Liver (tissue), 3 donors: ENCODE measurements at regions not wholly inside any gene's neighbourhood (a gene's known extent, or its start where the extent isn't known, plus 50 kb on each side); places are given as distances from the start of the nearest gene placed in this dataset.

Experiments
- CTCF ChIP-seq: fragments of 150-350 bp; IDR thresholded peaks from 2 replicates; pipeline ENCODE4 v1.5.1; 2017; ENCODE audit warnings: improper control_type of control experiment, low read depth, low read length; ENCODE audit not compliant: missing input control
- EGR1 ChIP-seq, 2 donors: IDR thresholded peaks; 2 replicates each; pipeline ENCODE4 v1.6.1; 2016 to 2018; ENCODE audit warnings: antibody characterized with exemption in 2 of 2, low read depth in 2 of 2
- GABPA ChIP-seq, 2 donors: IDR thresholded peaks in 1 of 2; conservative IDR thresholded peaks in 1 of 2; 2 replicates each; pipeline ENCODE4 v1.6.1; 2016; ENCODE audit warnings: antibody characterized with exemption in 2 of 2, mild to moderate bottlenecking in 1 of 2, moderate library complexity in 1 of 2
- JUND ChIP-seq, 2 donors: IDR thresholded peaks; 2 replicates each; pipeline ENCODE4 v1.6.1; 2016; ENCODE audit warnings: antibody characterized with exemption in 2 of 2
- MAX ChIP-seq: IDR thresholded peaks from 2 replicates; pipeline ENCODE4 v1.6.1; 2016; ENCODE audit warnings: antibody characterized with exemption
- RXRA ChIP-seq, 2 donors: IDR thresholded peaks; 2 replicates each; pipeline ENCODE4 v1.6.1; 2017 to 2018; ENCODE audit warnings: antibody characterized with exemption in 2 of 2, mild to moderate bottlenecking in 1 of 2
- SP1 ChIP-seq: IDR thresholded peaks from 2 replicates; pipeline ENCODE4 v1.6.1; 2018; ENCODE audit warnings: antibody characterized with exemption, mild to moderate bottlenecking
- TAF1 ChIP-seq: conservative IDR thresholded peaks from 2 replicates; pipeline ENCODE4 v1.6.1; 2016; ENCODE audit warnings: antibody characterized with exemption, mild to moderate bottlenecking
- YY1 ChIP-seq: IDR thresholded peaks from 2 replicates; pipeline ENCODE4 v1.6.1; 2016; ENCODE audit warnings: antibody characterized with exemption, mild to moderate bottlenecking
- donor health status: healthy.
- donor health status: healthy.

- TF ChIP-seq CTCF: no peak
- TF ChIP-seq SP1: no peak
- TF ChIP-seq YY1: no peak
- no peak for TF ChIP-seq JUND (IDR thresholded peaks at IDR 0.05)
- no peak for TF ChIP-seq MAX
- no peak for TF ChIP-seq GABPA (IDR thresholded peaks at IDR 0.05 in 1 of 2, conservative IDR thresholded peaks at IDR 0.05 in 1 of 2)
- TF ChIP-seq EGR1 (IDR thresholded peaks at IDR 0.05; ENCODE audit: low read depth in 2 of 2): no peak
- TF ChIP-seq TAF1: no peak
- no peak for TF ChIP-seq RXRA (IDR thresholded peaks at IDR 0.05)
These were observed 183.8 kb downstream of the LACC1 start for GRCh38 chr13:44063467-44063866.
